Endothelial cell of umbilical vein (primary cell): ENCODE measurements at regions not wholly inside any gene's neighbourhood (a gene's known extent, or its start where the extent isn't known, plus 50 kb on each side); places are given as distances from the start of the nearest gene placed in this dataset.
"Not testable (repeated sequence)": the region's sequence is repeated elsewhere in the genome, so short reads cannot be mapped to it uniquely, and the experiment has no call there.

Source experiments
- BruUV-seq: library from RNA; stranded (reverse); fragments of 400-500 nt; replicated peaks from 2 replicates; lab custom pipeline; 2021; lab: Mats Ljungman, UMichigan
- CTCF ChIA-PET: fragments of 300-600, 350-600 bp; sonication (Branson Sonifier 250); formaldehyde crosslinking; loops from one replicate; lab custom pipeline; 2021; ENCODE audit warnings: antibody characterized with exemption, inconsistent platforms; lab: Charles Lee
- POLR2A ChIA-PET: fragments of 300-600, 350-600 bp; sonication (Branson Sonifier 250); formaldehyde crosslinking; loops from one replicate; lab custom pipeline; 2021; ENCODE audit warnings: antibody characterized with exemption, inconsistent platforms; lab: Charles Lee
- DNase-seq: peaks from one replicate; pipeline ENCODE4 v3.0.0-alpha.2; 2011; ENCODE audit warnings: low read depth, low spot score
- FAIRE-seq: peaks from 2 replicates; lab custom pipeline; 2011; peaks lifted over from hg19 to GRCh38; lab: Jason Lieb, UNC
- H2AFZ ChIP-seq: 2 replicates; pipeline ENCODE4 v1.6.0; 2012; ENCODE audit warnings: low read depth, low read length, control low read depth, inconsistent platforms
- H3K27ac ChIP-seq: 2 replicates; pipeline ENCODE4 v1.5.1; 2011; ENCODE audit warnings: low read depth, mild to moderate bottlenecking, control low read depth, low read length, moderate library complexity; ENCODE audit not compliant: insufficient read depth
- H3K27me3 ChIP-seq, 2 experiments: 2 replicates each; pipeline versions ENCODE4 v1.6.0 to v1.6.1; 2011; ENCODE audit warnings: low read length in 2 of 2, mixed read lengths in 1 of 2; ENCODE audit not compliant: control insufficient read depth in 2 of 2, insufficient read depth in 2 of 2
- H3K36me3 ChIP-seq, 2 experiments: 2 replicates in 1 of 2; 3 replicates in 1 of 2; pipeline ENCODE4 v1.5.1; 2011; ENCODE audit warnings: low read length in 2 of 2, mild to moderate bottlenecking in 1 of 2, moderate library complexity in 1 of 2; ENCODE audit not compliant: control insufficient read depth in 2 of 2, insufficient read depth in 2 of 2; ENCODE audit errors: extremely low read depth in 1 of 2
- H3K4me1 ChIP-seq: 3 replicates; pipeline ENCODE4 v1.5.1; 2011; ENCODE audit warnings: mild to moderate bottlenecking, low read length; ENCODE audit not compliant: control insufficient read depth, insufficient read depth; ENCODE audit errors: extremely low read depth
- H3K4me2 ChIP-seq: 2 replicates; pipeline ENCODE4 v1.6.1; 2011; ENCODE audit warnings: low read length, control low read depth, mixed read lengths; ENCODE audit not compliant: insufficient read depth
- H3K4me3 ChIP-seq, 3 experiments: fragments of 200-600 bp in 1 of 3; sonication (generic), shearing (Covaris generic) in 1 of 3; replicated peaks in 1 of 3; 2 replicates each; pipeline ENCODE4 v1.5.1; 2011 to 2016; ENCODE audit warnings: control low read depth in 3 of 3, low read length in 3 of 3, mild to moderate bottlenecking in 2 of 3, inconsistent platforms in 1 of 3, low read depth in 1 of 3, moderate library complexity in 1 of 3; ENCODE audit not compliant: insufficient read depth in 1 of 3
- H3K79me2 ChIP-seq: 2 replicates; pipeline ENCODE4 v1.6.0; 2012; ENCODE audit warnings: low read length, inconsistent platforms; ENCODE audit not compliant: control insufficient read depth, insufficient read depth
- H3K9ac ChIP-seq: replicated peaks from 2 replicates; pipeline ENCODE3; 2011; ENCODE audit warnings: low read length, control low read depth; ENCODE audit not compliant: insufficient read depth; ENCODE audit errors: extremely low read depth
- H3K9me1 ChIP-seq: replicated peaks from 3 replicates; pipeline ENCODE4 v1.6.0; 2011; ENCODE audit warnings: mild to moderate bottlenecking, low read length; ENCODE audit not compliant: control insufficient read depth, insufficient read depth; ENCODE audit errors: extremely low read depth
- H3K9me3 ChIP-seq: replicated peaks from 2 replicates; pipeline ENCODE4 v1.5.1; 2012; ENCODE audit warnings: low read length, inconsistent platforms; ENCODE audit not compliant: control insufficient read depth, insufficient read depth
- H4K20me1 ChIP-seq: replicated peaks from 2 replicates; pipeline ENCODE3; 2011; ENCODE audit warnings: mild to moderate bottlenecking, low read length; ENCODE audit not compliant: control insufficient read depth, insufficient read depth; ENCODE audit errors: extremely low read depth
- CTCF ChIP-seq, 2 donors: IDR thresholded peaks; 1 replicate in 1 of 2; 2 replicates in 1 of 2; pipeline ENCODE4 v1.5.1; 2011; ENCODE audit warnings: low read length in 2 of 2, mild to moderate bottlenecking in 2 of 2, moderate library complexity in 2 of 2, control low read depth in 1 of 2, inconsistent platforms in 1 of 2, low read depth in 1 of 2; ENCODE audit not compliant: insufficient read depth in 1 of 2; ENCODE audit errors: extremely low read depth in 1 of 2
- EZH2 ChIP-seq: IDR thresholded peaks from 2 replicates; pipeline ENCODE4 v1.6.1; 2012; ENCODE audit warnings: borderline replicate concordance, low read depth, mild to moderate bottlenecking, moderate library complexity, low read length, inconsistent platforms; ENCODE audit not compliant: severe bottlenecking
- FOS ChIP-seq: IDR thresholded peaks from 2 replicates; pipeline ENCODE4 v1.6.1; 2011; ENCODE audit warnings: mild to moderate bottlenecking, low read length, moderate library complexity, borderline replicate concordance; ENCODE audit not compliant: insufficient read depth
- GATA2 ChIP-seq: IDR thresholded peaks from 2 replicates; pipeline ENCODE4 v1.7.0; 2011; ENCODE audit warnings: low read depth, mild to moderate bottlenecking, moderate library complexity, mixed read lengths, low read length; ENCODE audit not compliant: insufficient read length, insufficient read depth
- JUN ChIP-seq: IDR thresholded peaks from 2 replicates; pipeline ENCODE4 v1.6.1; 2011; ENCODE audit warnings: borderline replicate concordance, low read depth; ENCODE audit not compliant: insufficient read length, insufficient read depth
- MYC ChIP-seq: IDR thresholded peaks from one replicate; pipeline ENCODE4 v1.6.1; 2011; ENCODE audit warnings: mild to moderate bottlenecking, low read depth, low read length
- POLR2A ChIP-seq: IDR thresholded peaks from 2 replicates; pipeline ENCODE4 v1.6.1; 2012; ENCODE audit warnings: low read depth, mild to moderate bottlenecking, control low read depth, low read length
- POLR2AphosphoS5 ChIP-seq: IDR thresholded peaks from 2 replicates; pipeline ENCODE4 v1.6.1; 2012; ENCODE audit warnings: low read depth, mild to moderate bottlenecking, control low read depth, low read length, moderate library complexity; ENCODE audit not compliant: insufficient read depth
- dilution Hi-C: fragments of 300-500 bp; cut with MboI; formaldehyde crosslinking; loops from one replicate; pipeline ENCODE4 v1.15.0; 2019; ENCODE audit warnings: low sequenced_read_pairs; ENCODE audit not compliant: extremely low pct_ligation_motif_present
- intact Hi-C: fragments of 100-400 bp; cut with micrococcal nuclease; formaldehyde crosslinking; loops from one replicate; pipeline ENCODE4 v1.10.0; 2022

GRCh38 chr13:89212186-89212585 is 1541.0 kb downstream of the SLITRK5 start:
- no peak overlapping the region for H3K9ac ChIP-seq
- POLR2A ChIA-PET, result no interaction called here
- CTCF ChIA-PET, result no interaction called here
- no peaks in the 10 kb centered on the region for H3K79me2 ChIP-seq
- intact Hi-C loops, result no loop called here
- H3K4me3 ChIP-seq, result no peak overlapping the region
- no TSS peak for BruUV-seq
- H4K20me1 ChIP-seq, result no peaks in the 10 kb centered on the region
- DNase-seq, result no peak
- no peak for FAIRE-seq
- H3K9me1 ChIP-seq, result no peaks in the 10 kb centered on the region
- no peak overlapping the region for H3K27ac ChIP-seq
- no peak overlapping the region for H3K4me2 ChIP-seq
- TF ChIP-seq FOS (no peak), GATA2 (no peak), POLR2A (no peak)
- dilution Hi-C loops, result no loop called here
- H2AFZ ChIP-seq, result no peak overlapping the region
- H3K36me3 ChIP-seq, result no peaks in the 10 kb centered on the region
- no peaks in the 10 kb centered on the region for H3K9me3 ChIP-seq
- H3K4me1 ChIP-seq, result no peaks in the 10 kb centered on the region
- H3K27me3 ChIP-seq, result no peaks in the 10 kb centered on the region

- Histone ChIP-seq H3K36me3 (no peaks in the 10 kb centered on the region), H3K9me3 (no peaks in the 10 kb centered on the region), H3K9ac (no peak overlapping the region), H3K27me3 (no peaks in the 10 kb centered on the region), H3K27ac (no peak overlapping the region), H3K4me1 (no peaks in the 10 kb centered on the region), H2AFZ (no peak overlapping the region), H3K4me3 (no peak overlapping the region), H4K20me1 (no peaks in the 10 kb centered on the region), H3K79me2 (no peaks in the 10 kb centered on the region), H3K4me2 (no peak overlapping the region), H3K9me1 (no peaks in the 10 kb centered on the region)
- POLR2A ChIA-PET, result no interaction called here
- no peak for FAIRE-seq
- no TSS peak for BruUV-seq
- CTCF ChIA-PET, result no interaction called here
- dilution Hi-C loops (no loop called here), intact Hi-C loops (no loop called here)
- no peak for DNase-seq
- TF ChIP-seq JUN (no peak), MYC (no peak), CTCF (IDR thresholded peaks at IDR 0.05; ENCODE audit: extremely low read depth in 1 of 2, insufficient read depth in 1 of 2, low read depth in 1 of 2, low read length in 2 of 2) (no peak), POLR2A (no peak), EZH2 (no peak), GATA2 (no peak), POLR2AphosphoS5 (no peak)
Observed at GRCh38 chr13:89214185-89214584, 1543.0 kb downstream of the SLITRK5 start.

GRCh38 chr13:89215319-89215718 is 1544.1 kb downstream of the SLITRK5 start:
- H3K36me3 ChIP-seq, FAIRE-seq, BruUV-seq, H3K9me3 ChIP-seq, intact Hi-C loops, H3K9me1 ChIP-seq, DNase-seq, H2AFZ ChIP-seq, H4K20me1 ChIP-seq, H3K9ac ChIP-seq, CTCF ChIA-PET, H3K4me2 ChIP-seq, H3K79me2 ChIP-seq, H3K4me1 ChIP-seq, POLR2A ChIA-PET, dilution Hi-C loops, H3K27ac ChIP-seq, H3K27me3 ChIP-seq, H3K4me3 ChIP-seq: not testable (repeated sequence)
